SKM-1 treated with dmso at 0.1 percent for 144 hours (cell line): ENCODE measurements at regions not wholly inside any gene's neighbourhood (a gene's known extent, or its start where the extent isn't known, plus 50 kb on each side); places are given as distances from the start of the nearest gene placed in this dataset.

Source experiments
- DNase-seq: peaks from one replicate; lab custom pipeline; 2025; ENCODE audit not compliant: unreplicated experiment; lab: John Stamatoyannopoulos, UW

GRCh38 chr5:166165596-166165995 is 2125.8 kb upstream of the WWC1 start:
- DNase-seq, result no peak

GRCh38 chr5:166166071-166166470 is 2125.4 kb upstream of the WWC1 start:
- no peak for DNase-seq

GRCh38 chr5:166172597-166172996 is 2118.8 kb upstream of the WWC1 start:
- DNase-seq, result no peak

GRCh38 chr5:166178411-166179080 is 2112.9 kb upstream of the WWC1 start:
- DNase-seq, result no peak

- no peak for DNase-seq
Observed at GRCh38 chr5:166185185-166185584, 2106.3 kb upstream of the WWC1 start.

- no peak for DNase-seq
Observed at GRCh38 chr5:166188501-166189325, 2102.7 kb upstream of the WWC1 start.

- no peak for DNase-seq
Observed at GRCh38 chr5:166192696-166193095, 2098.7 kb upstream of the WWC1 start.

GRCh38 chr5:166195981-166196380 is 2095.5 kb upstream of the WWC1 start:
- no peak for DNase-seq

GRCh38 chr5:166200532-166200931 is 2090.9 kb upstream of the WWC1 start:
- DNase-seq, result no peak

GRCh38 chr5:166211640-166212039 is 2079.8 kb upstream of the WWC1 start:
- DNase-seq, result no peak

- DNase-seq, result no peak
Observed at GRCh38 chr5:166236327-166236726, 2055.1 kb upstream of the WWC1 start.

GRCh38 chr5:166240705-166241104 is 2050.7 kb upstream of the WWC1 start:
- DNase-seq, result no peak

GRCh38 chr5:166245556-166245955 is 2045.9 kb upstream of the WWC1 start:
- DNase-seq, result no peak

GRCh38 chr5:166251786-166252185 is 2039.7 kb upstream of the WWC1 start:
- DNase-seq, result no peak

- no peak for DNase-seq
Observed at GRCh38 chr5:166257661-166258060, 2033.8 kb upstream of the WWC1 start.

GRCh38 chr5:166262395-166262794 is 2029.0 kb upstream of the WWC1 start:
- no peak for DNase-seq

GRCh38 chr5:166267907-166268306 is 2023.5 kb upstream of the WWC1 start:
- no peak for DNase-seq

- no peak for DNase-seq
Observed at GRCh38 chr5:166270712-166271111, 2020.7 kb upstream of the WWC1 start.

GRCh38 chr5:166276006-166276405 is 2015.4 kb upstream of the WWC1 start:
- DNase-seq, result no peak

GRCh38 chr5:166279828-166280227 is 2011.6 kb upstream of the WWC1 start:
- no peak for DNase-seq

GRCh38 chr5:166281433-166281832 is 2010.0 kb upstream of the WWC1 start:
- no peak for DNase-seq

- no peak for DNase-seq
Observed at GRCh38 chr5:166282939-166283338, 2008.5 kb upstream of the WWC1 start.

GRCh38 chr5:166285361-166285760 is 2006.1 kb upstream of the WWC1 start:
- no peak for DNase-seq
